Loucy (cell line): ENCODE measurements at regions not wholly inside any gene's neighbourhood (a gene's known extent, or its start where the extent isn't known, plus 50 kb on each side); places are given as distances from the start of the nearest gene placed in this dataset.

Experiments
- H2AFZ ChIP-seq: fragments of 200-600 bp; sonication (generic); 2 replicates; pipeline ENCODE4 v1.6.0; 2016; ENCODE audit warnings: antibody characterized with exemption, mild to moderate bottlenecking, low read length, moderate library complexity
- H3F3A ChIP-seq: fragments of 200-600 bp; 2 replicates; pipeline ENCODE4 v1.6.0; 2016; ENCODE audit warnings: antibody characterized with exemption, low read depth, mild to moderate bottlenecking
- H3K27me3 ChIP-seq: fragments of 200-600 bp; sonication (generic); 2 replicates; pipeline ENCODE4 v1.6.1; 2014; ENCODE audit warnings: low read length, mild to moderate bottlenecking; ENCODE audit not compliant: insufficient read depth, poor library complexity, severe bottlenecking
- H3K36me3 ChIP-seq: fragments of 200-600 bp; sonication (generic); 2 replicates; pipeline ENCODE4 v1.6.1; 2016; ENCODE audit warnings: low read length; ENCODE audit not compliant: insufficient read depth
- H3K4me1 ChIP-seq: fragments of 200-600 bp; sonication (generic); 2 replicates; pipeline ENCODE4 v1.5.1; 2014; ENCODE audit warnings: low read length, mild to moderate bottlenecking; ENCODE audit not compliant: insufficient read depth, poor library complexity, severe bottlenecking
- H3K4me2 ChIP-seq: fragments of 200-600 bp; sonication (generic); 2 replicates; pipeline ENCODE4 v1.6.0; 2014; ENCODE audit warnings: antibody characterized with exemption, low read length, low read depth, mild to moderate bottlenecking; ENCODE audit not compliant: poor library complexity, severe bottlenecking
- H3K4me3 ChIP-seq: fragments of 200-600 bp; sonication (generic); 2 replicates; pipeline ENCODE4 v1.5.1; 2014; ENCODE audit warnings: low read length, mild to moderate bottlenecking, mixed read lengths; ENCODE audit not compliant: poor library complexity, severe bottlenecking
- H3K79me2 ChIP-seq: fragments of 200-600 bp; sonication (generic); 2 replicates; pipeline ENCODE4 v1.6.1; 2014; ENCODE audit warnings: low read length; ENCODE audit not compliant: insufficient read depth
- H3K9ac ChIP-seq: fragments of 200-600 bp; sonication (generic); 2 replicates; pipeline ENCODE4 v1.6.0; 2014; ENCODE audit warnings: mild to moderate bottlenecking, low read depth, low read length, moderate library complexity; ENCODE audit not compliant: poor library complexity, severe bottlenecking
- H3K9me2 ChIP-seq: fragments of 200-600 bp; sonication (generic); replicated peaks from 2 replicates; pipeline ENCODE4 v1.6.1; 2016; ENCODE audit warnings: low read depth, low read length, mixed read lengths
- H3K9me3 ChIP-seq: fragments of 200-600 bp; sonication (generic); 2 replicates; pipeline ENCODE4 v1.6.1; 2014; ENCODE audit warnings: mild to moderate bottlenecking, antibody characterized with exemption, low read length, low read depth; ENCODE audit not compliant: insufficient read depth
- H4K20me1 ChIP-seq: fragments of 200-600 bp; sonication (generic); 2 replicates; pipeline ENCODE4 v1.6.0; 2014; ENCODE audit warnings: antibody characterized with exemption, low read length, mild to moderate bottlenecking; ENCODE audit not compliant: insufficient read depth, poor library complexity, severe bottlenecking
- CTCF ChIP-seq: fragments of 200-600 bp; sonication (generic); conservative IDR thresholded peaks from 2 replicates; pipeline ENCODE4 v1.5.1; 2014; ENCODE audit warnings: mild to moderate bottlenecking, antibody characterized with exemption, low read length
- EZH2phosphoT487 ChIP-seq: fragments of 200-600 bp; IDR thresholded peaks from 2 replicates; pipeline ENCODE4 v1.6.1; 2018; ENCODE audit warnings: antibody characterized with exemption, mild to moderate bottlenecking, moderate library complexity, borderline replicate concordance

GRCh38 chr4:36990128-36990872 is 254.2 kb upstream of the NWD2 start:
- TF ChIP-seq CTCF (no peak), EZH2phosphoT487 (no peak)
- Histone ChIP-seq H4K20me1 (no peaks in the 10 kb centered on the region), H3K27me3 (no peaks in the 10 kb centered on the region), H3K4me2 (no peak overlapping the region), H3K36me3 (no peaks in the 10 kb centered on the region), H3K4me1 (no peaks in the 10 kb centered on the region), H2AFZ (no peak overlapping the region), H3K9ac (no peak overlapping the region), H3K79me2 (no peaks in the 10 kb centered on the region), H3F3A (no peaks in the 10 kb centered on the region), H3K9me2 (no peaks in the 10 kb centered on the region), H3K4me3 (no peak overlapping the region), H3K9me3 (no peaks in the 10 kb centered on the region)

DNA sequence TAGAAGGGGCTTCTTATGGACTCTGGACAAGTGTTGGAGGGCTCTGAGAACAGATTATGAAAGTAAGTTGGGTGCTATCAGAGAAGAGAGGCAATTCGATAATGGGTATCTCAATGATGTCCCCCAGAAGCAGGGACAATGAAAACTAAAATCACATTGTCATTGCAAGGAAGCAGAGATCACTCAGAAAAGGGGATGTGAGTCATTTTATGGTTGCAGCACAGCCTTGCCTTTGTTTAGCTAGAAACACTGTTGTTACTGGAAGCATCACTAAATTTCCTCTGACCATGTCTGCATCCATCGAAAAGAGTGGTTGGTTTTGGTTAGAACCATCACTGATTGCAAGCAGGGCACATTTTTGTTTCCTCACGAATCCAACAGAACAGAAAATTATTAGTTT is 246.8 kb upstream of the NWD2 start:
- no peaks in the 10 kb centered on the region for H3K27me3 ChIP-seq
- no peaks in the 10 kb centered on the region for H3F3A ChIP-seq
- H3K9me2 ChIP-seq, result no peaks in the 10 kb centered on the region
- no peaks in the 10 kb centered on the region for H3K36me3 ChIP-seq
- no peaks in the 10 kb centered on the region for H4K20me1 ChIP-seq
- TF ChIP-seq EZH2phosphoT487, result no peak
- TF ChIP-seq CTCF, result no peak
- H3K9ac ChIP-seq, result no peak overlapping the region
- H3K79me2 ChIP-seq, result no peaks in the 10 kb centered on the region
- H2AFZ ChIP-seq, result no peak overlapping the region
- no peak overlapping the region for H3K4me2 ChIP-seq
- no peaks in the 10 kb centered on the region for H3K9me3 ChIP-seq
- no peak overlapping the region for H3K4me3 ChIP-seq
- no peaks in the 10 kb centered on the region for H3K4me1 ChIP-seq

GRCh38 chr4:37000281-37000680 is 244.3 kb upstream of the NWD2 start:
- no peaks in the 10 kb centered on the region for H3K79me2 ChIP-seq
- H3K4me3 ChIP-seq, result no peak overlapping the region
- H3K4me2 ChIP-seq, result no peak overlapping the region
- no peak overlapping the region for H3K9ac ChIP-seq
- H3K9me3 ChIP-seq, result no peaks in the 10 kb centered on the region
- H3K9me2 ChIP-seq, result no peaks in the 10 kb centered on the region
- H3K27me3 ChIP-seq, result no peaks in the 10 kb centered on the region
- no peaks in the 10 kb centered on the region for H4K20me1 ChIP-seq
- H2AFZ ChIP-seq, result no peak overlapping the region
- no peaks in the 10 kb centered on the region for H3K4me1 ChIP-seq
- TF ChIP-seq CTCF (no peak), EZH2phosphoT487 (no peak)
- H3F3A ChIP-seq, result no peaks in the 10 kb centered on the region
- no peaks in the 10 kb centered on the region for H3K36me3 ChIP-seq
